ENCODE measurements at regions not wholly inside any gene's neighbourhood (a gene's known extent, or its start where the extent isn't known, plus 50 kb on each side); places are given as distances from the start of the nearest gene placed in this dataset.

GRCh38 chr7:132705146-132705545, 128.9 kb upstream of the PLXNA4 start:
- Histone ChIP-seq H4K20me1 (ENCODE audit: insufficient read depth, low read length) (no peaks in the 10 kb centered on the region), H3K79me2 (ENCODE audit: low read length) (no peaks in the 10 kb centered on the region), H3K9me3 (ENCODE audit: insufficient read depth, low read length) (no peaks in the 10 kb centered on the region), H3K4me3 (ENCODE audit: low read length) (no peak overlapping the region), H3K36me3 (replicated peaks; ENCODE audit: low read depth, low read length) (no peaks in the 10 kb centered on the region), H3K4me2 (ENCODE audit: low read length) (no peak overlapping the region), H3K9ac (ENCODE audit: low read length) (no peak overlapping the region), H3K27me3 (ENCODE audit: low read depth, low read length) (peaks cover 3% of the 10 kb centered on the region), H3K4me1 (ENCODE audit: low read length) (no peaks in the 10 kb centered on the region), H3K27ac (ENCODE audit: low read length) (no peak overlapping the region), H2AFZ (ENCODE audit: low read depth, low read length) (no peak overlapping the region)
- TF ChIP-seq CTCF (IDR thresholded peaks at IDR 0.05; ENCODE audit: low read depth, low read length) (no peak), EZH2phosphoT487 (IDR thresholded peaks at IDR 0.05; ENCODE audit: low read depth) (no peak)

DNA sequence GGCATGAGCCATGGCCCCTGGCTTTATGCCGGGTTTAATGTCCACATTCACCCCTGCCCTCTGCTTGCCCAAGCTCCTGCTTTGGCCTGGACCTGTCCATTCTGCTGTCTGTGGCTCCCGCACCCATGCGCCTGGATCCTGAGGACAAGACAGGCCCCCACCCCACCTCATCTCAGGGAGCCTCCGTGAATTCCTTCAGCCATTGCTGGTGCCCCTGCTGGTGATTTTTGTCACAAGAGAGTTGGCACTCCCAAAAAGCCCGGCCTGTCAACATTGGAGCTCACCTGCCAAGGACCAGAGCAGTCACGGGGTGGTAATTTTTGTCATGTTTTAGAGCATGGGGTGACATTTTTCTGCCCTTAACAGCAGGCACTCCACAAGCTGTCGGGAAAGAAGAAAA, 127.5 kb upstream of the PLXNA4 start:
- no peak overlapping the region for H2AFZ ChIP-seq (ENCODE audit: low read depth, low read length)
- no peaks in the 10 kb centered on the region for H3K4me1 ChIP-seq (ENCODE audit: low read length)
- peaks cover 3% of the 10 kb centered on the region for H3K27me3 ChIP-seq (ENCODE audit: low read depth, low read length)
- no peak for TF ChIP-seq CTCF (IDR thresholded peaks at IDR 0.05; ENCODE audit: low read depth, low read length)
- no peak for TF ChIP-seq EZH2phosphoT487 (IDR thresholded peaks at IDR 0.05; ENCODE audit: low read depth)
- no peaks in the 10 kb centered on the region for H3K36me3 ChIP-seq (replicated peaks; ENCODE audit: low read depth, low read length)
- H3K9ac ChIP-seq (ENCODE audit: low read length), result no peak overlapping the region
- no peaks in the 10 kb centered on the region for H3K79me2 ChIP-seq (ENCODE audit: low read length)
- no peaks in the 10 kb centered on the region for H4K20me1 ChIP-seq (ENCODE audit: insufficient read depth, low read length)
- no peak overlapping the region for H3K4me2 ChIP-seq (ENCODE audit: low read length)
- H3K9me3 ChIP-seq (ENCODE audit: insufficient read depth, low read length), result no peaks in the 10 kb centered on the region
- no peak overlapping the region for H3K27ac ChIP-seq (ENCODE audit: low read length)
- no peak overlapping the region for H3K4me3 ChIP-seq (ENCODE audit: low read length)

DNA sequence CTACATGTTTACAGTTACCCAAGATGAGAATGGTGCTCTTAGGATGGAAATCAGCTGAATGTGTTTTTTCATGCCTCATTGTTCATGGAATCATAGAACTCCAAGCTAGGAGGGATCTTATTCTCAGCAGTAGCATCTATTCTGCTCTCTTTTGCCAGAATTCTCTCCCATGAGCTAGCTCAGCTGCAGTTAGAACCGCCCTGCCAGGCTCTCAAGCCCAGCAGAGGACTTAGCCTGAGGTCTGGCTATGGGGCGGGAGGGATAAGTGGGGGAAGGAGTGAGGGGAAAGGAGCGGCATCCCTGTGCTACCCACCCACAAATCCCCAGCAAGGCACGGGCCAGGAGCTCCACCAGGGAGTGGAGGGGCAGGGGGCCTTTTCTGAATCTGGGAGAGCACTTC, 120.7 kb upstream of the PLXNA4 start:
- Histone ChIP-seq H3K27ac (ENCODE audit: low read length) (no peak overlapping the region), H4K20me1 (ENCODE audit: insufficient read depth, low read length) (no peaks in the 10 kb centered on the region), H3K9me3 (ENCODE audit: insufficient read depth, low read length) (no peaks in the 10 kb centered on the region), H3K4me2 (ENCODE audit: low read length) (no peak overlapping the region), H3K79me2 (ENCODE audit: low read length) (no peaks in the 10 kb centered on the region), H3K27me3 (ENCODE audit: low read depth, low read length) (peaks cover 5% of the 10 kb centered on the region; the same call in 1 of the 2 replicates), H2AFZ (ENCODE audit: low read depth, low read length) (no peak overlapping the region), H3K4me3 (ENCODE audit: low read length) (no peak overlapping the region), H3K9ac (ENCODE audit: low read length) (no peak overlapping the region), H3K4me1 (ENCODE audit: low read length) (no peaks in the 10 kb centered on the region), H3K36me3 (replicated peaks; ENCODE audit: low read depth, low read length) (no peaks in the 10 kb centered on the region)
- TF ChIP-seq CTCF (IDR thresholded peaks at IDR 0.05; ENCODE audit: low read depth, low read length) (no peak), EZH2phosphoT487 (IDR thresholded peaks at IDR 0.05; ENCODE audit: low read depth) (no peak)

DNA sequence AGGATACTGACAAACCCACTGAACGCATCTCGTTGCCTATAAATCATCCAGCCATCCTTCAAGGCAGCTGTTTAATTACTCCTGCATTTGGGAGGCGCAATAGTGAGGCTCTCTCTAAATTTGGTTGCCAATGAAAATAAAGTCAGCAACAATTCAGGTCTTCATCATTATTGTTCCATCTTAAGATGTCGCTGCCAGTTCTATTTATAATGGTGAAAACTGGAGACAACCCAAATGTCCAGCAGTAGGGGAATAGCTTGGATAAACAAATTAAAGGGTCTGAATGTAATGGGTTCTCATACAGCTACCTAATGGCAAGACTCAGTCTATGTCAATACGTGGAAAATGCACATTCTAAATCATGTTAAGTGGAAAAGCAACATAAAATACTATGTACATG, 120.1 kb upstream of the PLXNA4 start:
- no peak for TF ChIP-seq EZH2phosphoT487 (IDR thresholded peaks at IDR 0.05; ENCODE audit: low read depth)
- no peak for TF ChIP-seq CTCF (IDR thresholded peaks at IDR 0.05; ENCODE audit: low read depth, low read length)
- Histone ChIP-seq H3K79me2 (ENCODE audit: low read length) (no peaks in the 10 kb centered on the region), H3K9ac (ENCODE audit: low read length) (no peak overlapping the region), H4K20me1 (ENCODE audit: insufficient read depth, low read length) (no peaks in the 10 kb centered on the region), H3K9me3 (ENCODE audit: insufficient read depth, low read length) (no peaks in the 10 kb centered on the region), H2AFZ (ENCODE audit: low read depth, low read length) (no peak overlapping the region), H3K27me3 (ENCODE audit: low read depth, low read length) (peaks cover 5% of the 10 kb centered on the region; the same call in 1 of the 2 replicates), H3K36me3 (replicated peaks; ENCODE audit: low read depth, low read length) (no peaks in the 10 kb centered on the region), H3K27ac (ENCODE audit: low read length) (no peak overlapping the region), H3K4me1 (ENCODE audit: low read length) (no peaks in the 10 kb centered on the region), H3K4me2 (ENCODE audit: low read length) (no peak overlapping the region), H3K4me3 (ENCODE audit: low read length) (no peak overlapping the region)
